Right lobe of liver (tissue), 6 donors: ENCODE measurements at regions not wholly inside any gene's neighbourhood (a gene's known extent, or its start where the extent isn't known, plus 50 kb on each side); places are given as distances from the start of the nearest gene placed in this dataset.
"Not testable (repeated sequence)": the region's sequence is repeated elsewhere in the genome, so short reads cannot be mapped to it uniquely, and the experiment has no call there.

Experiments used
- ATAC-seq, 4 donors: fragments of 200-7000 bp; cut with Tn5 transposase; one replicate each; pipeline ENCODE4 v1.9.1; 2020; ENCODE audit warnings: mild to moderate bottlenecking in 4 of 4, moderate library complexity in 4 of 4
- DNase-seq, 3 donors: peaks; one replicate each; pipeline ENCODE4 v3.0.0-alpha.2; 2020
- H3K27ac ChIP-seq, 3 donors: fragments of 200-600 bp; one replicate each; pipeline ENCODE4 v1.8.0; 2022
- H3K27me3 ChIP-seq, 2 donors: fragments of 200-600 bp; one replicate each; pipeline ENCODE4 v1.8.0; 2022
- H3K36me3 ChIP-seq, 4 donors: fragments of 200-600 bp; sonication (generic) in 1 of 4; one replicate each; pipeline versions ENCODE4 v1.5.1 to v1.8.0; 2017 to 2022; ENCODE audit warnings: control low read depth in 1 of 4
- H3K4me1 ChIP-seq, 4 donors: fragments of 200-600 bp; sonication (generic) in 1 of 4; one replicate each; pipeline versions ENCODE4 v1.5.1 to v1.8.0; 2017 to 2022; ENCODE audit warnings: control low read depth in 1 of 4
- H3K4me3 ChIP-seq, 3 donors: fragments of 200-600 bp; one replicate each; pipeline ENCODE4 v1.8.0; 2022
- H3K9me3 ChIP-seq, 4 donors: fragments of 200-600 bp; sonication (generic) in 1 of 4; one replicate each; pipeline versions ENCODE4 v1.5.1 to v1.8.0; 2017 to 2022; ENCODE audit warnings: control low read depth in 1 of 4
- CTCF ChIP-seq, 4 donors: fragments of 200-600 bp in 3 of 4; fragments of 450-650 bp in 1 of 4; IDR thresholded peaks; one replicate each; pipeline versions ENCODE4 v1.5.1 to v1.8.0; 2016 to 2022; ENCODE audit warnings: antibody characterized with exemption in 4 of 4, mild to moderate bottlenecking in 2 of 4
- POLR2A ChIP-seq: fragments of 450-650 bp; IDR thresholded peaks from one replicate; pipeline ENCODE4 v1.6.1; 2017; ENCODE audit warnings: antibody characterized with exemption, mild to moderate bottlenecking
- WGBS: methylation state at CpG from one replicate; pipeline ENCODE4 v1.1.6; 2018; ENCODE audit warnings: low coverage, low lambda C conversion rate; ENCODE audit not compliant: insufficient coverage; ENCODE audit errors: missing lambda C conversion rate; 5-methylcytosine and 5-hydroxymethylcytosine counted together
- intact Hi-C, 2 donors: fragments of 100-400 bp; cut with DNase I; formaldehyde crosslinking; loops; one replicate each; pipeline versions ENCODE4 v1.11.2 to v1.14.1; 2022
- donor health status: DM: no; HTN: yes; CAD: no.
- donor health status: DM: no; HTN: no; CAD: no.
- donor health status: DM: no; HTN: no; CAD: no.
- donor health status: DM: no; HTN: yes; CAD: no.
- donor health status: DM: no; HTN: yes; CAD: no.

- Histone ChIP-seq H3K27ac (no peak overlapping the region), H3K27me3 (no peaks in the 10 kb centered on the region), H3K4me3 (no peak overlapping the region), H3K36me3 (no peaks in the 10 kb centered on the region), H3K9me3 (no peaks in the 10 kb centered on the region), H3K4me1 (no peaks in the 10 kb centered on the region)
- intact Hi-C loops, result no loop called here
- DNase-seq (no peak), ATAC-seq (no peak)
- TF ChIP-seq CTCF (IDR thresholded peaks at IDR 0.05) (no peak), POLR2A (no peak)
Measured at GRCh38 chr4:126924237-126924636, 708.5 kb upstream of the INTU start.

- H3K27ac ChIP-seq, ATAC-seq, intact Hi-C loops, H3K27me3 ChIP-seq, DNase-seq, H3K4me3 ChIP-seq, H3K4me1 ChIP-seq, H3K36me3 ChIP-seq, H3K9me3 ChIP-seq: not testable (repeated sequence)
- 57% methylated on average over 3 of the region's 4 CpGs for WGBS
Measured at GRCh38 chr4:126930059-126930458, 702.7 kb upstream of the INTU start.

GRCh38 chr4:126935801-126936200 lies 697.0 kb upstream of the INTU start:
- Histone ChIP-seq H3K4me1 (no peaks in the 10 kb centered on the region), H3K9me3 (no peaks in the 10 kb centered on the region), H3K27ac (no peak overlapping the region), H3K4me3 (no peak overlapping the region), H3K36me3 (no peaks in the 10 kb centered on the region), H3K27me3 (no peaks in the 10 kb centered on the region)
- 46% methylated on average over 4 of the region's 4 CpGs for WGBS
- no peak for DNase-seq
- ATAC-seq, result no peak
- intact Hi-C loops, result no loop called here
- TF ChIP-seq POLR2A (no peak), CTCF (IDR thresholded peaks at IDR 0.05) (no peak)

GRCh38 chr4:126937342-126937741 lies 695.4 kb upstream of the INTU start:
- no peaks in the 10 kb centered on the region for H3K27me3 ChIP-seq
- no peak for TF ChIP-seq CTCF (IDR thresholded peaks at IDR 0.05)
- no peak for TF ChIP-seq POLR2A
- no peaks in the 10 kb centered on the region for H3K9me3 ChIP-seq
- DNase-seq (no peak), ATAC-seq (no peak)
- intact Hi-C loops, result no loop called here
- H3K27ac ChIP-seq, result no peak overlapping the region
- no peak overlapping the region for H3K4me3 ChIP-seq
- H3K4me1 ChIP-seq, result no peaks in the 10 kb centered on the region
- H3K36me3 ChIP-seq, result no peaks in the 10 kb centered on the region

- Histone ChIP-seq H3K9me3 (no peaks in the 10 kb centered on the region), H3K27ac (no peak overlapping the region), H3K27me3 (no peaks in the 10 kb centered on the region), H3K4me3 (no peak overlapping the region), H3K4me1 (no peaks in the 10 kb centered on the region), H3K36me3 (no peaks in the 10 kb centered on the region)
- intact Hi-C loops, result no loop called here
- no peak for ATAC-seq
- DNase-seq, result no peak
- no peak for TF ChIP-seq POLR2A
- TF ChIP-seq CTCF (IDR thresholded peaks at IDR 0.05), result no peak
- WGBS, result 67% methylated on average over 2 of the region's 2 CpGs
Measured at GRCh38 chr4:126937846-126938422, 694.8 kb upstream of the INTU start.
